HEK293T (cell line): ENCODE measurements at regions not wholly inside any gene's neighbourhood (a gene's known extent, or its start where the extent isn't known, plus 50 kb on each side); places are given as distances from the start of the nearest gene placed in this dataset.

Experiments used
- ARNT ChIP-seq: fragments of 450-650 bp; IDR thresholded peaks from 2 replicates; pipeline ENCODE4 v1.6.1; 2017; ENCODE audit warnings: mild to moderate bottlenecking
- BHLHE40 ChIP-seq: fragments of 450-650 bp; IDR thresholded peaks from 2 replicates; pipeline ENCODE4 v1.6.1; 2016; ENCODE audit warnings: mild to moderate bottlenecking, moderate library complexity, borderline replicate concordance
- FOXA1 ChIP-seq: fragments of 450-650 bp; IDR thresholded peaks from 2 replicates; pipeline ENCODE4 v1.6.1; 2016; ENCODE audit warnings: mild to moderate bottlenecking
- FOXK2 ChIP-seq: fragments of 450-650 bp; IDR thresholded peaks from 2 replicates; pipeline ENCODE4 v1.6.1; 2016; ENCODE audit warnings: mild to moderate bottlenecking
- LEF1 ChIP-seq: fragments of 450-650 bp; IDR thresholded peaks from 2 replicates; pipeline ENCODE4 v1.6.1; 2017; ENCODE audit warnings: mild to moderate bottlenecking, borderline replicate concordance
- NFRKB ChIP-seq: fragments of 450-650 bp; IDR thresholded peaks from 2 replicates; pipeline ENCODE4 v1.6.1; 2016; ENCODE audit warnings: mild to moderate bottlenecking, moderate library complexity
- SP1 ChIP-seq: fragments of 450-650 bp; IDR thresholded peaks from 2 replicates; pipeline ENCODE4 v1.6.1; 2017
- TARDBP ChIP-seq: fragments of 450-650 bp; IDR thresholded peaks from 2 replicates; pipeline ENCODE4 v1.6.1; 2016
- ZNF384 ChIP-seq: fragments of 450-650 bp; IDR thresholded peaks from 2 replicates; pipeline ENCODE4 v1.6.1; 2016

DNA sequence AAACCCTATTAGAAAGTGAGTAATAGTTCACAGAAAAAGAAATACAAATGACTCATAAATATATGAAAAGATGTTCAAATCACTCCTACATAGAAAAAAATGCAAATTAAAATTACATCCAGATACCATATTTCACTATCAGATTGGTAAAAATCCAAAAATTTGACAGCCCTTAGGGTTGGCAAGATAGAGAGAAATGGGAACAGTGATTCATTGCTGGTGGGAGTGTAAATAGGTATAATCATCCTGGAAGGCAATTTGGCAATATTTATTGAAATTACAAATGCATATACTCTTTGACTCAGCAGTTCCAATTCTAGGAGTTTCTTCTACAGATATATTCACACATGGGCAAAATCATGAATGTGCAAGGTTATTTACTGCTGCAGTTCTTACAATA is 273.5 kb downstream of the NR2F1-AS1 start:
- TF ChIP-seq BHLHE40 (no peak), LEF1 (no peak), TARDBP (no peak), NFRKB (no peak), ARNT (no peak), SP1 (no peak), ZNF384 (no peak), FOXK2 (no peak), FOXA1 (no peak)
